GM12873 (cell line): ENCODE measurements at regions not wholly inside any gene's neighbourhood (a gene's known extent, or its start where the extent isn't known, plus 50 kb on each side); places are given as distances from the start of the nearest gene placed in this dataset.
A peak's percentile ranks its signal among the peaks of the same experiment; 100 is the strongest.

Source experiments
- TF ChIP-seq, protein P1 (sequence below): IDR thresholded peaks from 2 replicates; pipeline ENCODE4 v1.5.1; 2012; ENCODE audit warnings: low read depth, mild to moderate bottlenecking, moderate library complexity, low read length, control low read depth; ENCODE audit not compliant: insufficient read depth; ENCODE audit errors: missing control alignments

- TF ChIP-seq, protein P1, sequence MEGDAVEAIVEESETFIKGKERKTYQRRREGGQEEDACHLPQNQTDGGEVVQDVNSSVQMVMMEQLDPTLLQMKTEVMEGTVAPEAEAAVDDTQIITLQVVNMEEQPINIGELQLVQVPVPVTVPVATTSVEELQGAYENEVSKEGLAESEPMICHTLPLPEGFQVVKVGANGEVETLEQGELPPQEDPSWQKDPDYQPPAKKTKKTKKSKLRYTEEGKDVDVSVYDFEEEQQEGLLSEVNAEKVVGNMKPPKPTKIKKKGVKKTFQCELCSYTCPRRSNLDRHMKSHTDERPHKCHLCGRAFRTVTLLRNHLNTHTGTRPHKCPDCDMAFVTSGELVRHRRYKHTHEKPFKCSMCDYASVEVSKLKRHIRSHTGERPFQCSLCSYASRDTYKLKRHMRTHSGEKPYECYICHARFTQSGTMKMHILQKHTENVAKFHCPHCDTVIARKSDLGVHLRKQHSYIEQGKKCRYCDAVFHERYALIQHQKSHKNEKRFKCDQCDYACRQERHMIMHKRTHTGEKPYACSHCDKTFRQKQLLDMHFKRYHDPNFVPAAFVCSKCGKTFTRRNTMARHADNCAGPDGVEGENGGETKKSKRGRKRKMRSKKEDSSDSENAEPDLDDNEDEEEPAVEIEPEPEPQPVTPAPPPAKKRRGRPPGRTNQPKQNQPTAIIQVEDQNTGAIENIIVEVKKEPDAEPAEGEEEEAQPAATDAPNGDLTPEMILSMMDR = no peak
These were observed 51.0 kb upstream of the RCBTB2 start for GRCh38 chr13:48583859-48584311.

DNA sequence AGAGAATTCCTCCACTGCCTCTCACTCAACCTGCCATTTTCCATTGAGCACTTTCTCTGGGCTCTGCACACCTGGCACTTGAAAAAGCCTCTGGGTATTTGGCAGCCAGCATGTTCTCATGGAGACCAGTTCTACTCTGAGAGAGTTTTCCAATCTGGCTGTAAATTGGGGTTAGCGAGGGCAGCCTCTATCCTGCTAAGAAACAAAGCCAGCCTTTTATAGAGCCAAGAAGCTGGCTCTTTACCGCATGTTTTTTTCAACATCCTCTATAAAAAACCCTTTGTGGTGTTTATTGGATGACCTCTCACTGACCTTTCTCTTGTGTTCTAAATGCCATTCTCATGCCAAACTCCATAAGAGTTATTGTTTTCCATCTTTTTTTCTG is 52.6 kb upstream of the RCBTB2 start:
- TF ChIP-seq, protein P1 = no peak

DNA sequence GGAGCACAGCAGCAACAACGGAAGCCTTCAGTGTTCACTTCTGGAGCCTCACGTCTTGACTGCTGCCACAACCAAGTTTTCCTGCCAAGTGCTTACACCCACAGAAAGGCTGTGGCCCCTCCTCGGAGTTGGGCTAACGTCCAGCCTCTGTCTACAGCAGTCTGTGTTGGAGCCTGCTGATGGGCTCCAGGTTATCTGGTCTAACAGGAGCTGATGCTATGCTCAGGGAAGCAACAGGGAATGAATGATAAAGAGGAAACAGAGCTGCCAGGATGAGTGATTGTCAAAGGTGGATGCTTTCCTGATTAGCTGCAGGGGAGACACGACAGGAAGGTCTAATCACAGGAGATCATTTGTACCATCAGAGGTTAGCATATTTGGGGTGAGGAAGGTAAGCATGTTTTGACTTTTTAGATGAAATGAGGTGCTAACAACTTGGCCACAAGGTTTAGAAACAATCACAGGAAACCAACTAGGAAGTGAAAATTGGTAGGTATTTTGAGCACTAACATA is 53.8 kb upstream of the RCBTB2 start:
- TF ChIP-seq, protein P1 = peak; percentile 2

GRCh38 chr13:48588120-48588519 is 55.2 kb upstream of the RCBTB2 start:
- TF ChIP-seq, protein P1 = no peak

DNA sequence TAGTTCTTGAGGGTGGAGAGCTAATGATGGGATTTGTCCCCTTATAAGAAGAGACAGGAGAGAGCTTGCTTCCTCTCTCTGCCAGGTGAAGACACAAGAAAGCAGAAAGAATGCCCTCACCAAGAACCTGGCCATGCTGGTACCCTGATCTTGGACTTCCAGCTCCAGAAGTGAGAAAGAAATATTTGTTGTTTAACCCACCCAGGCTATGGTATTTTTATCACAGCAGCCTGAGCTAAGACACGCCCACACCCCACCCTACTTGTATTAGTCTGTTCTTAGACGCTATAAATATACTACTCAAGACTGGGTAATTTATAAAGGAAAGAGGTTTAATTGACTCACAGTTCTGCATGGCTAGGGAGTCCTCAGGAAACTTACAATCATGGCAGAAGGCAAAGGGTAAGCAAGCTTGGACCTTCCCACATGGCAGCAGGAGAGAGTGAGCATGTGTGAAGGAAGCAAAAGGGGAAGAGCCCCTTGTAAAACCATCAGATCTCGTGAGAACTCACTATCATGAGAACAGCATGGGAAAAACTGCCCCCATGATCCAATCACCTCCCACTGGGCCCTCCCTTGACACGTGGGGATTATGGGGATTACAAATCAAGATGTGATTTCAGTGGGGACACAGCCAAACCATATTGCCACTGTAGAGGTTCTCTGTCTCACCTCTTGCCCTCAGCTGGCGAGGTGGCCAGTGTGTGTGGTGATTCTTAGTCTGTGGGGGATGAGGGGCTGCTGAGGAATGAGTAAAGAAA is 57.4 kb upstream of the RCBTB2 start:
- TF ChIP-seq, protein P1 = no peak

DNA sequence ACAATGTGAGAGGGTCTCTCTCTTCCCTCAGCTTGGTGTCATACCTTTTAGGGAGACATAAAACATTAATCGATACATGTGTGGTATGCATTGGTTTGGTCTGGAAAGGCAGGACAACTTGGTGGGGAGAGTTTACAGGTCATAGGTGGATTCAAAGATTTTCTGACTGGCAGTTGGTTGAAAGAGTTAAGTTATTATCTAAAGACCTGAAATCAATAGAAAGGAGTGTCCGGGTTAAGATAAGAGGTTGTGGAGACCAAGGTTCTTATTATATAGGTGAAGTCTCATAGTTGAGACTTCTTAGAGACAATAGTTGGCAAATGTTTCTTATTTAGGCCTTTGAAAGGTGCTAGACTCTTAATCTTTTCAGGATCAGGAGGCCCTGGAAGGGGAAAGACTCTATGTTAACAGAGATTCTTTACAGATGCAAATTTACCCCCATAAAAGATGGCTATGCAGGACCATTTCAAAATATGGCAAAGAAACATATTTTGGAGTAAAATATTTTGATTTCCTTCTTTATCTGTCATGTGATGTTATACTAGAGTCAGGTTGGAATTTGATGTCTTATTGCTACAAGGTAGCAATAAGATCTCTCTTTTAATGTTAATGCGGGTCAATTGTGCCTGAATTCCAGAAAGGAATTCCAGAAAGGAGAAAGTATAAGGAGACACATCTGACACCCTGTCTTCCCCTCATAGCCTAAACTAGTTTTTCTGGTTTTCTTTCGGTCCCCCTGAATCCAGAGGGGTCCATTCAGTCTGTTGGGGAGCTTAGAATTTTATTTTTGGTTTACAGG is 59.2 kb upstream of the RCBTB2 start:
- TF ChIP-seq, protein P1 = no peak

GRCh38 chr13:48592688-48593049 is 59.8 kb upstream of the RCBTB2 start:
- TF ChIP-seq, protein P1 = no peak
